OCI-LY1 (cell line): ENCODE measurements at regions not wholly inside any gene's neighbourhood (a gene's known extent, or its start where the extent isn't known, plus 50 kb on each side); places are given as distances from the start of the nearest gene placed in this dataset.

ENCODE experiments used
- H2AFZ ChIP-seq: fragments of 200-600 bp; sonication (generic), shearing (Covaris generic); 2 replicates; pipeline ENCODE4 v1.6.0; 2014; ENCODE audit warnings: antibody characterized with exemption, mild to moderate bottlenecking, low read length
- H3F3A ChIP-seq: fragments of 200-600 bp; sonication (generic), shearing (Covaris generic); 2 replicates; pipeline ENCODE4 v1.6.0; 2014; ENCODE audit warnings: mild to moderate bottlenecking, antibody characterized with exemption, low read length, moderate library complexity; ENCODE audit not compliant: insufficient read depth
- H3K27ac ChIP-seq: fragments of 200-600 bp; sonication (generic); 2 replicates; pipeline ENCODE4 v1.5.1; 2014; ENCODE audit warnings: low read length, mixed run types, mild to moderate bottlenecking, low read depth; ENCODE audit not compliant: poor library complexity, severe bottlenecking
- H3K27me3 ChIP-seq: fragments of 200-600 bp; sonication (generic); 2 replicates; pipeline ENCODE4 v1.6.0; 2014; ENCODE audit warnings: antibody characterized with exemption, mild to moderate bottlenecking, low read length, moderate library complexity; ENCODE audit not compliant: insufficient read depth
- H3K36me3 ChIP-seq: fragments of 200-600 bp; sonication (generic); 2 replicates; pipeline ENCODE4 v1.6.1; 2014; ENCODE audit warnings: mild to moderate bottlenecking, antibody characterized with exemption, low read length, moderate library complexity, mixed read lengths; ENCODE audit not compliant: insufficient read depth
- H3K4me1 ChIP-seq: fragments of 200-600 bp; sonication (generic); 2 replicates; pipeline ENCODE4 v1.5.1; 2014; ENCODE audit warnings: mild to moderate bottlenecking, low read length, moderate library complexity; ENCODE audit not compliant: insufficient read depth, severe bottlenecking
- H3K4me2 ChIP-seq: fragments of 200-600 bp; sonication (generic), shearing (Covaris generic); 2 replicates; pipeline ENCODE4 v1.6.1; 2014; ENCODE audit warnings: low read length
- H3K4me3 ChIP-seq: fragments of 200-600 bp; sonication (generic); 2 replicates; pipeline ENCODE4 v1.5.1; 2014; ENCODE audit warnings: low read length, low read depth, mild to moderate bottlenecking, mixed read lengths; ENCODE audit not compliant: poor library complexity, severe bottlenecking
- H3K79me2 ChIP-seq: fragments of 200-600 bp; shearing (Covaris generic); 2 replicates; pipeline ENCODE4 v1.6.1; 2016; ENCODE audit warnings: mixed run types, low read length, mixed read lengths; ENCODE audit not compliant: insufficient read depth
- H3K9ac ChIP-seq: fragments of 200-600 bp; sonication (generic), shearing (Covaris generic); 2 replicates; pipeline ENCODE4 v1.6.1; 2014; ENCODE audit warnings: mild to moderate bottlenecking, low read length, mixed read lengths
- H3K9me2 ChIP-seq: fragments of 200-600 bp; sonication (generic), shearing (Covaris generic); 2 replicates; pipeline ENCODE4 v1.6.1; 2014; ENCODE audit warnings: low read depth, mild to moderate bottlenecking, low read length, mixed read lengths
- H3K9me3 ChIP-seq: fragments of 200-600 bp; shearing (Covaris generic); 2 replicates; pipeline ENCODE4 v1.6.1; 2014; ENCODE audit warnings: low read length, mixed read lengths
- H4K20me1 ChIP-seq: fragments of 200-600 bp; sonication (generic), shearing (Covaris generic); 2 replicates; pipeline ENCODE4 v1.6.0; 2016; ENCODE audit warnings: mild to moderate bottlenecking, low read length; ENCODE audit not compliant: insufficient read depth
- EZH2 ChIP-seq: fragments of 200-600 bp; sonication (generic), shearing (Covaris generic); IDR thresholded peaks from 2 replicates; pipeline ENCODE4 v1.8.0; 2017; ENCODE audit warnings: borderline replicate concordance, mixed run types, mild to moderate bottlenecking, antibody characterized with exemption, low read length, moderate library complexity, mixed read lengths
- TF ChIP-seq, protein P1 (sequence below): fragments of 200-600 bp; sonication (generic), shearing (Covaris generic); IDR thresholded peaks from 2 replicates; pipeline ENCODE4 v1.5.1; 2017; ENCODE audit warnings: mild to moderate bottlenecking, antibody characterized with exemption, low read length, moderate library complexity, mixed read lengths

- Histone ChIP-seq H3K9me3 (no peaks in the 10 kb centered on the region), H3K27me3 (no peaks in the 10 kb centered on the region), H3K27ac (no peak overlapping the region), H3K9ac (no peak overlapping the region), H2AFZ (no peak overlapping the region), H3K4me3 (no peak overlapping the region), H3K4me2 (no peak overlapping the region), H3K4me1 (no peaks in the 10 kb centered on the region), H3K36me3 (no peaks in the 10 kb centered on the region), H3F3A (no peaks in the 10 kb centered on the region), H4K20me1 (no peaks in the 10 kb centered on the region), H3K9me2 (no peaks in the 10 kb centered on the region), H3K79me2 (no peaks in the 10 kb centered on the region)
- TF ChIP-seq EZH2, result no peak
- TF ChIP-seq, protein P1, sequence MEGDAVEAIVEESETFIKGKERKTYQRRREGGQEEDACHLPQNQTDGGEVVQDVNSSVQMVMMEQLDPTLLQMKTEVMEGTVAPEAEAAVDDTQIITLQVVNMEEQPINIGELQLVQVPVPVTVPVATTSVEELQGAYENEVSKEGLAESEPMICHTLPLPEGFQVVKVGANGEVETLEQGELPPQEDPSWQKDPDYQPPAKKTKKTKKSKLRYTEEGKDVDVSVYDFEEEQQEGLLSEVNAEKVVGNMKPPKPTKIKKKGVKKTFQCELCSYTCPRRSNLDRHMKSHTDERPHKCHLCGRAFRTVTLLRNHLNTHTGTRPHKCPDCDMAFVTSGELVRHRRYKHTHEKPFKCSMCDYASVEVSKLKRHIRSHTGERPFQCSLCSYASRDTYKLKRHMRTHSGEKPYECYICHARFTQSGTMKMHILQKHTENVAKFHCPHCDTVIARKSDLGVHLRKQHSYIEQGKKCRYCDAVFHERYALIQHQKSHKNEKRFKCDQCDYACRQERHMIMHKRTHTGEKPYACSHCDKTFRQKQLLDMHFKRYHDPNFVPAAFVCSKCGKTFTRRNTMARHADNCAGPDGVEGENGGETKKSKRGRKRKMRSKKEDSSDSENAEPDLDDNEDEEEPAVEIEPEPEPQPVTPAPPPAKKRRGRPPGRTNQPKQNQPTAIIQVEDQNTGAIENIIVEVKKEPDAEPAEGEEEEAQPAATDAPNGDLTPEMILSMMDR, result no peak
Measured at GRCh38 chr1:57727121-57727520, 303.3 kb upstream of the DAB1 start.

GRCh38 chr1:57725318-57725717 lies 301.5 kb upstream of the DAB1 start:
- TF ChIP-seq, protein P1, result no peak
- no peak for TF ChIP-seq EZH2
- Histone ChIP-seq H3K9me2 (no peaks in the 10 kb centered on the region), H3K27ac (no peak overlapping the region), H3K4me2 (no peak overlapping the region), H2AFZ (no peak overlapping the region), H3K36me3 (no peaks in the 10 kb centered on the region), H4K20me1 (no peaks in the 10 kb centered on the region), H3K79me2 (no peaks in the 10 kb centered on the region), H3K27me3 (no peaks in the 10 kb centered on the region), H3K4me3 (no peak overlapping the region), H3K9ac (no peak overlapping the region), H3F3A (no peaks in the 10 kb centered on the region), H3K9me3 (no peaks in the 10 kb centered on the region), H3K4me1 (no peaks in the 10 kb centered on the region)

GRCh38 chr1:57724535-57724934 lies 300.7 kb upstream of the DAB1 start:
- Histone ChIP-seq H3K79me2 (no peaks in the 10 kb centered on the region), H2AFZ (no peak overlapping the region), H3K27me3 (no peaks in the 10 kb centered on the region), H3K27ac (no peak overlapping the region), H3F3A (no peaks in the 10 kb centered on the region), H3K36me3 (no peaks in the 10 kb centered on the region), H3K4me3 (no peak overlapping the region), H3K9ac (no peak overlapping the region), H3K4me1 (no peaks in the 10 kb centered on the region), H4K20me1 (no peaks in the 10 kb centered on the region), H3K4me2 (no peak overlapping the region), H3K9me3 (no peaks in the 10 kb centered on the region), H3K9me2 (no peaks in the 10 kb centered on the region)
- TF ChIP-seq, protein P1, result no peak
- no peak for TF ChIP-seq EZH2
